NCI-H446 (cell line): ENCODE measurements at regions not wholly inside any gene's neighbourhood (a gene's known extent, or its start where the extent isn't known, plus 50 kb on each side); places are given as distances from the start of the nearest gene placed in this dataset.
A peak's percentile ranks its signal among the peaks of the same experiment; 100 is the strongest.
"Not testable (repeated sequence)": the region's sequence is repeated elsewhere in the genome, so short reads cannot be mapped to it uniquely, and the experiment has no call there.

ENCODE experiments used
- DNase-seq, 2 experiments: peaks; one replicate each; lab custom pipeline; 2025; lab: John Stamatoyannopoulos, UW

- no peak for DNase-seq
Measured at GRCh38 chr2:142575561-142575960, 301.9 kb upstream of the KYNU start.

- DNase-seq = no peak
Measured at GRCh38 chr2:142574388-142574787, 303.1 kb upstream of the KYNU start.

- no peak for DNase-seq
Measured at GRCh38 chr2:142572346-142573132, 304.9 kb upstream of the KYNU start.

GRCh38 chr2:142571934-142572333, 305.5 kb upstream of the KYNU start:
- DNase-seq = no peak

- DNase-seq = no peak
Measured at GRCh38 chr2:142562900-142563299, 314.6 kb upstream of the KYNU start.

- no peak for DNase-seq
Measured at GRCh38 chr2:142561656-142562055, 315.8 kb upstream of the KYNU start.

GRCh38 chr2:142557391-142557790, 320.1 kb upstream of the KYNU start:
- peak in 1 of 2 experiments; percentile 15 for DNase-seq

GRCh38 chr2:142545999-142546398, 331.5 kb upstream of the KYNU start:
- not testable (repeated sequence) for DNase-seq

GRCh38 chr2:142545036-142545435, 332.4 kb upstream of the KYNU start:
- DNase-seq = peak in 1 of 2 experiments; percentile 28

GRCh38 chr2:142544173-142544572, 333.3 kb upstream of the KYNU start:
- DNase-seq = no peak

GRCh38 chr2:142542431-142542910, 335.0 kb upstream of the KYNU start:
- DNase-seq = no peak

- DNase-seq = no peak
Measured at GRCh38 chr2:142536966-142537365, 340.5 kb upstream of the KYNU start.

- peak in 1 of 2 experiments; percentile 61 for DNase-seq
Measured at GRCh38 chr2:142536492-142536891, 341.0 kb upstream of the KYNU start.

GRCh38 chr2:142535311-142535710, 342.2 kb upstream of the KYNU start:
- no peak for DNase-seq

GRCh38 chr2:142533177-142533576, 344.3 kb upstream of the KYNU start:
- DNase-seq = no peak

- DNase-seq = no peak
Measured at GRCh38 chr2:142531377-142531776, 346.1 kb upstream of the KYNU start.

- no peak for DNase-seq
Measured at GRCh38 chr2:142525720-142526119, 351.7 kb upstream of the KYNU start.

- DNase-seq = no peak
Measured at GRCh38 chr2:142521492-142521891, 356.0 kb upstream of the KYNU start.

- DNase-seq = no peak
Measured at GRCh38 chr2:142515493-142515892, 362.0 kb upstream of the KYNU start.

- no peak for DNase-seq
Measured at GRCh38 chr2:142509401-142509800, 368.1 kb upstream of the KYNU start.

GRCh38 chr2:142504754-142505153, 372.7 kb upstream of the KYNU start:
- DNase-seq = no peak

GRCh38 chr2:142502402-142502801, 371.6 kb upstream of the LRP1B start:
- DNase-seq = no peak

GRCh38 chr2:142495141-142495540, 364.3 kb upstream of the LRP1B start:
- peak in 1 of 2 experiments; percentile 19 for DNase-seq

GRCh38 chr2:142489631-142490030, 358.8 kb upstream of the LRP1B start:
- not testable (repeated sequence) for DNase-seq
